ENCODE measurements at regions not wholly inside any gene's neighbourhood (a gene's known extent, or its start where the extent isn't known, plus 50 kb on each side); places are given as distances from the start of the nearest gene placed in this dataset.

- Histone ChIP-seq H3K27ac (ENCODE audit: insufficient read depth, low read depth, low read length) (no peak overlapping the region), H4K20me1 (replicated peaks; ENCODE audit: control insufficient read depth, extremely low read depth, insufficient read depth, low read length) (no peaks in the 10 kb centered on the region), H3K79me2 (ENCODE audit: control insufficient read depth, insufficient read depth, low read length) (no peaks in the 10 kb centered on the region), H3K4me1 (ENCODE audit: control insufficient read depth, extremely low read depth, insufficient read depth, low read length) (no peaks in the 10 kb centered on the region), H2AFZ (ENCODE audit: low read depth, low read length) (no peak overlapping the region), H3K9ac (replicated peaks; ENCODE audit: extremely low read depth, insufficient read depth, low read length) (no peak overlapping the region), H3K9me1 (replicated peaks; ENCODE audit: control insufficient read depth, extremely low read depth, insufficient read depth, low read length) (no peaks in the 10 kb centered on the region), H3K27me3 (ENCODE audit: control insufficient read depth in 2 of 2, insufficient read depth in 2 of 2, low read length in 2 of 2) (no peaks in the 10 kb centered on the region), H3K4me3 (replicated peaks in 1 of 3; ENCODE audit: insufficient read depth in 1 of 3, low read depth in 1 of 3, low read length in 3 of 3) (no peak overlapping the region), H3K9me3 (replicated peaks; ENCODE audit: control insufficient read depth, insufficient read depth, low read length) (no peaks in the 10 kb centered on the region), H3K4me2 (ENCODE audit: insufficient read depth, low read length) (no peak overlapping the region), H3K36me3 (ENCODE audit: control insufficient read depth in 2 of 2, extremely low read depth in 1 of 2, insufficient read depth in 2 of 2, low read length in 2 of 2) (no peaks in the 10 kb centered on the region)
- dilution Hi-C loops (cut with MboI; ENCODE audit: extremely low pct_ligation_motif_present, low sequenced_read_pairs) (no loop called here), intact Hi-C loops (cut with micrococcal nuclease) (no loop called here)
- DNase-seq (ENCODE audit: low read depth, low spot score): no peak
- ChIA-PET CTCF (no interaction called here), POLR2A (no interaction called here)
- TF ChIP-seq CTCF (IDR thresholded peaks at IDR 0.05; ENCODE audit: extremely low read depth in 1 of 2, insufficient read depth in 1 of 2, low read depth in 1 of 2, low read length in 2 of 2) (no peak), MAX (IDR thresholded peaks at IDR 0.05; ENCODE audit: insufficient read depth, insufficient read length) (no peak), JUN (IDR thresholded peaks at IDR 0.05; ENCODE audit: borderline replicate concordance, insufficient read depth, insufficient read length, low read depth) (no peak), EZH2 (IDR thresholded peaks at IDR 0.05; ENCODE audit: borderline replicate concordance, low read depth, low read length, severe bottlenecking) (no peak), GATA2 (IDR thresholded peaks at IDR 0.05; ENCODE audit: insufficient read depth, insufficient read length, low read depth, low read length) (no peak), MYC (IDR thresholded peaks at IDR 0.05; ENCODE audit: low read depth, low read length) (no peak), POLR2AphosphoS5 (IDR thresholded peaks at IDR 0.05; ENCODE audit: insufficient read depth, low read depth, low read length) (no peak), FOS (IDR thresholded peaks at IDR 0.05; ENCODE audit: borderline replicate concordance, insufficient read depth, low read length) (no peak), POLR2A (IDR thresholded peaks at IDR 0.05; ENCODE audit: low read depth, low read length) (no peak)
- no TSS peak for BruUV-seq (replicated peaks)
- FAIRE-seq: no peak
Observed at GRCh38 chr3:182201456-182202168, 489.9 kb downstream of the SOX2 start.
